ENCODE measurements at regions not wholly inside any gene's neighbourhood (a gene's known extent, or its start where the extent isn't known, plus 50 kb on each side); places are given as distances from the start of the nearest gene placed in this dataset.

DNA sequence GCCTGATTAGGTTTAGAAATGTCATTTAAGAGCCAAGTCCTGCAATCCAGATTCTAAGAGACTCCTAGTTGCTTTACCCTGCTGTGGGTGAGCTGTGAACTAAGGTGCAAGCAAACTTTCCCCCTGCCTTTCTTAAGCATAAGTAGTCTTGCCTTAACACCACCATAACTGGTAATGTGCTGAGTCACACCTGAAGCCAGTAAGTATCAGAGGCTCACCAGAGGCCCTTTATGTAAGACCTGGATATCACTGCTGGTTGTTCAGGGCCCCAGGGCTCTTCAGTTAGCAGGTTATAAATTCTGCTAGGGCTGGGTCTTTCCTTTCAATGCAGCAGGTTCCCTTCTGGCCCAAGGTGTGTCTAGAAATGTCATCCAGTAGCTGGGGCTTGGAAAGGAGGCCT, 509.9 kb downstream of the VGLL3 start:
- H3K4me2 ChIP-seq: no peak overlapping the region
- H3K27me3 ChIP-seq (ENCODE audit: insufficient read depth, low read depth): no peaks in the 10 kb centered on the region
- no peaks in the 10 kb centered on the region for H4K20me1 ChIP-seq (ENCODE audit: insufficient read depth)
- H3K9ac ChIP-seq: no peak overlapping the region
- no peaks in the 10 kb centered on the region for H3K4me1 ChIP-seq (ENCODE audit: low read depth, poor library complexity, severe bottlenecking)
- no peaks in the 10 kb centered on the region for H3K79me2 ChIP-seq (ENCODE audit: insufficient read depth, low read depth)
- no peaks in the 10 kb centered on the region for H3K36me3 ChIP-seq (ENCODE audit: insufficient read depth)
- H3K4me3 ChIP-seq (IDR thresholded peaks at IDR 0.05; ENCODE audit: insufficient read depth, low read depth, low read length): no peak overlapping the region
- TF ChIP-seq, protein P1, sequence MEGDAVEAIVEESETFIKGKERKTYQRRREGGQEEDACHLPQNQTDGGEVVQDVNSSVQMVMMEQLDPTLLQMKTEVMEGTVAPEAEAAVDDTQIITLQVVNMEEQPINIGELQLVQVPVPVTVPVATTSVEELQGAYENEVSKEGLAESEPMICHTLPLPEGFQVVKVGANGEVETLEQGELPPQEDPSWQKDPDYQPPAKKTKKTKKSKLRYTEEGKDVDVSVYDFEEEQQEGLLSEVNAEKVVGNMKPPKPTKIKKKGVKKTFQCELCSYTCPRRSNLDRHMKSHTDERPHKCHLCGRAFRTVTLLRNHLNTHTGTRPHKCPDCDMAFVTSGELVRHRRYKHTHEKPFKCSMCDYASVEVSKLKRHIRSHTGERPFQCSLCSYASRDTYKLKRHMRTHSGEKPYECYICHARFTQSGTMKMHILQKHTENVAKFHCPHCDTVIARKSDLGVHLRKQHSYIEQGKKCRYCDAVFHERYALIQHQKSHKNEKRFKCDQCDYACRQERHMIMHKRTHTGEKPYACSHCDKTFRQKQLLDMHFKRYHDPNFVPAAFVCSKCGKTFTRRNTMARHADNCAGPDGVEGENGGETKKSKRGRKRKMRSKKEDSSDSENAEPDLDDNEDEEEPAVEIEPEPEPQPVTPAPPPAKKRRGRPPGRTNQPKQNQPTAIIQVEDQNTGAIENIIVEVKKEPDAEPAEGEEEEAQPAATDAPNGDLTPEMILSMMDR (conservative IDR thresholded peaks at IDR 0.05; ENCODE audit: low read depth, low read length): no peak
- no peak overlapping the region for H3K27ac ChIP-seq
- no peak overlapping the region for H2AFZ ChIP-seq (ENCODE audit: low read depth)

DNA sequence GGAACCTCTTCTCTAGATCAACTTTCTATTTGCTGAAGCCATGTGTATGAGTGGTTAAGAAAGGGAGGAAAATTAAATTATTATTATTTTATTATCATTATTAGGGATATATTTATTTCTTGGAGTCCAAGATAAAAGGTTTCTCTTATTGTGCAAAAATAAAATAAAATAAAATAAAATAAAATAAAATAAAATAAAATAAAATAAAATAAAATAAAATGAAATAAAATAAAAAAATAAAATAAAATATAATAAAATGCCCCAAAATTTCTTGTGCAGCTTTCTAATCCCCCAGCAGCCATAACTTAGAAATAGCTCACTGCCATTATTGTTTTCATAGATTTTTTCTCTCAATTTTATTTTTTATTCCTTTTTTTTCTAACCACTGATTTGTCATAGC, 526.8 kb downstream of the VGLL3 start:
- Histone ChIP-seq H3K27ac (no peak overlapping the region), H2AFZ (ENCODE audit: low read depth) (no peak overlapping the region), H3K4me2 (no peak overlapping the region), H3K4me3 (IDR thresholded peaks at IDR 0.05; ENCODE audit: insufficient read depth, low read depth, low read length) (no peak overlapping the region), H3K4me1 (ENCODE audit: low read depth, poor library complexity, severe bottlenecking) (no peaks in the 10 kb centered on the region), H4K20me1 (ENCODE audit: insufficient read depth) (no peaks in the 10 kb centered on the region), H3K9ac (no peak overlapping the region), H3K27me3 (ENCODE audit: insufficient read depth, low read depth) (no peaks in the 10 kb centered on the region), H3K36me3 (ENCODE audit: insufficient read depth) (no peaks in the 10 kb centered on the region), H3K79me2 (ENCODE audit: insufficient read depth, low read depth) (no peaks in the 10 kb centered on the region)
- TF ChIP-seq, protein P1 (conservative IDR thresholded peaks at IDR 0.05; ENCODE audit: low read depth, low read length): no peak

DNA sequence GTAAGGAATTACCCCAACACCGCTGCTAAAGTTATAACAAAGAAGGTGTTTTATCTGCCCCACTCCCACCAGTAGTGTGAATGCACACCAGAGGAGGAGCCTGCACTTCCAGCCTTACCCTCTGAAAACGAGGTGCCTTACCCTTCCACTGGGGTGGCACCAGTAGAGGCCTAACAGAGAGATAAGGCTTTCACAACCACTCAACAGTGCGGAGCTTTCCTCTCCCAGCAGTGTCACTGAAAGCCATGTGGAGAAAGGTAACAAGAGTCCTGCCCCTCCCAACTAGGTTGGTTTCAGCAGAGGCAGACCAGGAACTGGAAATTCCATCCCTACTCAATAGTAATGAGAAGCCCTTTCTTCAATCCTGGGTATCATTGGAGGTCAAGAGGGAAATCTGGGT, 539.2 kb downstream of the VGLL3 start:
- Histone ChIP-seq H3K4me1 (ENCODE audit: low read depth, poor library complexity, severe bottlenecking) (no peaks in the 10 kb centered on the region), H4K20me1 (ENCODE audit: insufficient read depth) (no peaks in the 10 kb centered on the region), H3K9ac (no peak overlapping the region), H2AFZ (ENCODE audit: low read depth) (no peak overlapping the region), H3K4me3 (IDR thresholded peaks at IDR 0.05; ENCODE audit: insufficient read depth, low read depth, low read length) (no peak overlapping the region), H3K36me3 (ENCODE audit: insufficient read depth) (no peaks in the 10 kb centered on the region), H3K27me3 (ENCODE audit: insufficient read depth, low read depth) (no peaks in the 10 kb centered on the region), H3K79me2 (ENCODE audit: insufficient read depth, low read depth) (no peaks in the 10 kb centered on the region), H3K4me2 (no peak overlapping the region), H3K27ac (no peak overlapping the region)
- TF ChIP-seq, protein P1 (conservative IDR thresholded peaks at IDR 0.05; ENCODE audit: low read depth, low read length): no peak

DNA sequence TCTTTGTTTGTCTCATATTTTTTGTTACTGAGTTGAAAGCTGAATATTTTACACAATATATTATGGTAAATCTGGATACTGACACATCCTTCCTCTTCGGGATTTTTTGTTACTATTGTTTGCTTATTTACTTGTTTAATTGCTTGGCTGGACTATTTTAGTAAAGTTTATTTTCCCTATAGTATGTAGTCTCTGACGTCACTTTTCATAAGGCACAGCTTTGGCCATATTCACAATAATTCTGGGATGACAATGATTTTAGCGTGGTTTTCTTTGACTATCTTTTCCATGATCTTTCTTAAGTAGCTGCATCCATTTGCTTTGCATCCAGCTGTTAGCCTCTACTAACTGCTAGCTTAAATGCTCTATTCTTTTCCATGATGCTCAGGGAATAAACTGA, 552.4 kb downstream of the VGLL3 start:
- Histone ChIP-seq H3K27me3 (ENCODE audit: insufficient read depth, low read depth) (no peaks in the 10 kb centered on the region), H3K4me3 (IDR thresholded peaks at IDR 0.05; ENCODE audit: insufficient read depth, low read depth, low read length) (no peak overlapping the region)
- TF ChIP-seq, protein P1 (conservative IDR thresholded peaks at IDR 0.05; ENCODE audit: low read depth, low read length): no peak

More for the DNA sequence above, 552.4 kb downstream of the VGLL3 start:
- H3K27ac ChIP-seq: no peak overlapping the region
- no peaks in the 10 kb centered on the region for H3K4me1 ChIP-seq (ENCODE audit: low read depth, poor library complexity, severe bottlenecking)
- no peaks in the 10 kb centered on the region for H3K36me3 ChIP-seq (ENCODE audit: insufficient read depth)
- H3K9ac ChIP-seq: no peak overlapping the region
- no peak overlapping the region for H3K4me2 ChIP-seq
- H2AFZ ChIP-seq (ENCODE audit: low read depth): no peak overlapping the region
- no peaks in the 10 kb centered on the region for H3K79me2 ChIP-seq (ENCODE audit: insufficient read depth, low read depth)
- H4K20me1 ChIP-seq (ENCODE audit: insufficient read depth): no peaks in the 10 kb centered on the region

All from KMS-11 (cell line).